CD14-positive monocyte (primary cell): ENCODE measurements at regions not wholly inside any gene's neighbourhood (a gene's known extent, or its start where the extent isn't known, plus 50 kb on each side); places are given as distances from the start of the nearest gene placed in this dataset.

ENCODE experiments used
- DNase-seq, 3 donors: peaks; one replicate each; pipeline ENCODE4 v3.0.0-alpha.2; 2011 to 2022
- H2AFZ ChIP-seq: 2 replicates; pipeline ENCODE4 v1.6.0; 2012; ENCODE audit warnings: mild to moderate bottlenecking, low read depth, low read length, inconsistent platforms; ENCODE audit not compliant: insufficient read depth, poor library complexity, severe bottlenecking
- H3K27ac ChIP-seq, 2 donors: 1 replicate in 1 of 2; 2 replicates in 1 of 2; pipeline ENCODE4 v1.5.1; 2012 to 2013; ENCODE audit warnings: low read length in 2 of 2, control low read depth in 1 of 2, inconsistent platforms in 1 of 2, low read depth in 1 of 2, mild to moderate bottlenecking in 1 of 2
- H3K27me3 ChIP-seq, 2 donors: one replicate each; pipeline versions ENCODE4 v1.6.0 to v1.6.1; 2011 to 2013; ENCODE audit warnings: low read length in 2 of 2; ENCODE audit not compliant: control insufficient read depth in 2 of 2, insufficient read depth in 2 of 2
- H3K36me3 ChIP-seq, 2 donors: replicated peaks in 1 of 2; 1 replicate in 1 of 2; 2 replicates in 1 of 2; pipeline versions ENCODE4 v1.5.1 to v1.6.1; 2012 to 2013; ENCODE audit warnings: low read length in 2 of 2, control low read depth in 1 of 2, inconsistent platforms in 1 of 2, mild to moderate bottlenecking in 1 of 2; ENCODE audit not compliant: insufficient read depth in 2 of 2, control insufficient read depth in 1 of 2
- H3K4me1 ChIP-seq, 2 donors: 1 replicate in 1 of 2; 2 replicates in 1 of 2; pipeline versions ENCODE4 v1.5.1 to v1.6.1; 2012 to 2013; ENCODE audit warnings: low read length in 2 of 2, control low read depth in 1 of 2, inconsistent platforms in 1 of 2, mild to moderate bottlenecking in 1 of 2, moderate library complexity in 1 of 2; ENCODE audit not compliant: insufficient read depth in 2 of 2, control insufficient read depth in 1 of 2
- H3K4me2 ChIP-seq: replicated peaks from 2 replicates; pipeline ENCODE3; 2012; ENCODE audit warnings: low read length, moderate library complexity, mild to moderate bottlenecking; ENCODE audit not compliant: poor library complexity, severe bottlenecking; ENCODE audit errors: extremely low read depth
- H3K4me3 ChIP-seq, 3 experiments: fragments of 200-600 bp in 1 of 3; sonication (generic) in 1 of 3; replicated peaks in 1 of 3; 1 replicate in 2 of 3; 2 replicates in 1 of 3; pipeline ENCODE4 v1.5.1; 2011 to 2013; ENCODE audit warnings: low read length in 3 of 3, mild to moderate bottlenecking in 3 of 3, control low read depth in 2 of 3, low read depth in 2 of 3, inconsistent platforms in 1 of 3, moderate library complexity in 1 of 3
- H3K79me2 ChIP-seq: 2 replicates; pipeline ENCODE4 v1.6.0; 2012; ENCODE audit warnings: mild to moderate bottlenecking, control low read depth, inconsistent platforms, low read length, moderate library complexity; ENCODE audit not compliant: insufficient read depth
- H3K9ac ChIP-seq: 2 replicates; pipeline ENCODE4 v1.6.0; 2017; ENCODE audit warnings: low read length, mild to moderate bottlenecking; ENCODE audit not compliant: insufficient read depth, poor library complexity, severe bottlenecking
- H3K9me3 ChIP-seq, 2 donors: replicated peaks in 1 of 2; 1 replicate in 1 of 2; 2 replicates in 1 of 2; pipeline versions ENCODE4 v1.5.1 to v1.6.1; 2012 to 2013; ENCODE audit warnings: low read length in 2 of 2, control low read depth in 1 of 2; ENCODE audit not compliant: control insufficient read depth in 1 of 2, insufficient read depth in 1 of 2
- H4K20me1 ChIP-seq: 2 replicates; pipeline ENCODE4 v1.6.0; 2012; ENCODE audit warnings: mild to moderate bottlenecking, low read length, control low read depth, moderate library complexity; ENCODE audit not compliant: insufficient read depth
- H3K27ac Mint-ChIP-seq, 7 donors: one replicate each; pipeline ENCODE4 v1.8.0; 2020; ENCODE audit warnings: mild to moderate bottlenecking in 7 of 7, mixed read lengths in 7 of 7, moderate library complexity in 6 of 7, inconsistent platforms in 2 of 7
- H3K27me3 Mint-ChIP-seq, 3 donors: one replicate each; pipeline ENCODE4 v1.8.0; 2021 to 2022; ENCODE audit warnings: low read depth in 3 of 3, mild to moderate bottlenecking in 3 of 3, mixed read lengths in 3 of 3, moderate library complexity in 3 of 3, inconsistent platforms in 1 of 3
- H3K36me3 Mint-ChIP-seq, 2 donors: one replicate each; pipeline ENCODE4 v1.8.0; 2020; ENCODE audit warnings: mixed read lengths in 2 of 2, inconsistent platforms in 1 of 2, mild to moderate bottlenecking in 1 of 2
- H3K4me1 Mint-ChIP-seq: one replicate; pipeline ENCODE4 v1.8.0; 2020; ENCODE audit warnings: mild to moderate bottlenecking, mixed read lengths
- H3K4me3 Mint-ChIP-seq, 2 donors: one replicate each; pipeline ENCODE4 v1.8.0; 2020; ENCODE audit warnings: mild to moderate bottlenecking in 2 of 2, mixed read lengths in 2 of 2, moderate library complexity in 1 of 2
- H3K9me3 Mint-ChIP-seq, 7 donors: one replicate each; pipeline ENCODE4 v1.8.0; 2020 to 2022; ENCODE audit warnings: mixed read lengths in 7 of 7, mild to moderate bottlenecking in 6 of 7, moderate library complexity in 6 of 7, inconsistent platforms in 2 of 7
- CTCF ChIP-seq: fragments of 200-600 bp; IDR thresholded peaks from one replicate; pipeline ENCODE4 v1.8.0; 2022; ENCODE audit warnings: antibody characterized with exemption, mild to moderate bottlenecking
- whole genome bisulfite sequencing: methylation state at CpG from one replicate; pipeline ENCODE4 v1.1.5; 2013; ENCODE audit warnings: missing lambda C conversion rate; ENCODE audit not compliant: insufficient coverage; 5-methylcytosine and 5-hydroxymethylcytosine counted together
- intact Hi-C, 2 donors: fragments of 100-400 bp; cut with micrococcal nuclease; formaldehyde crosslinking; loops; one replicate each; pipeline versions ENCODE4 v1.15.0 to v1.15.1; 2023

DNA sequence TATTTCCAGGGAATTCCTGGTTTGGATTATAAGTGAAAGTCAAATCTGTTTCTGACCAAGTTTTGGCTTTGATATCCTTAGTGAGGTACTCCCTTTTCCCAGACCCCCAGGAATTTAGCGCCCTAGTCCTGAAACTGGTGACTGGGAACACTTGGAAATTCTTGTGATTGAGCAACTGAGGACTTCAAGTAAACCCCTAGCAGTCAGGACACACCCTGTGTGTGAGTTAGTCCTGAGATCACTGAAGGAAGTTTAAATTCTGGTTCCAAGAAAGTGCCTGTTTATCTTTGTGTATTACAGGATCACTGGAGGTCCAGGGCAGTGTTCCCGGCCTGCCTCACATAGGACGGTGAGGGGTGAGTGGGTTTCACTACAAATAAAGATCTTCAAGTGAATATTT is 95.1 kb upstream of the F3 start:
- Histone ChIP-seq H3K79me2 (no peaks in the 10 kb centered on the region), H3K4me3 (no peak overlapping the region), H3K36me3 (no peaks in the 10 kb centered on the region), H3K9me3 (peaks cover 0 to 3% of the 10 kb centered on the region in 2 donors), H3K27me3 (no peaks in the 10 kb centered on the region), H2AFZ (no peak overlapping the region), H3K27ac (no peak overlapping the region), H3K9ac (no peak overlapping the region), H4K20me1 (no peaks in the 10 kb centered on the region), H3K4me2 (no peak overlapping the region), H3K4me1 (no peaks in the 10 kb centered on the region)
- Mint-ChIP-seq H3K9me3 (peaks cover 0 to 23% (median 2%) of the 10 kb centered on the region in 7 donors), H3K4me3 (no peak overlapping the region), H3K27ac (no peak overlapping the region), H3K4me1 (peaks cover 9% of the 10 kb centered on the region), H3K36me3 (no peaks in the 10 kb centered on the region), H3K27me3 (peaks cover 0 to 4% (median 0%) of the 10 kb centered on the region in 3 donors)
- no peak for DNase-seq
- 100% methylated on average over 1 of the region's 3 CpGs for WGBS
- TF ChIP-seq CTCF = no peak
- intact Hi-C loops = no loop called here

GRCh38 chr1:94636100-94636499 is 94.5 kb upstream of the F3 start:
- H3K9ac ChIP-seq = no peak overlapping the region
- no peaks in the 10 kb centered on the region for H3K36me3 Mint-ChIP-seq
- no peak overlapping the region for H3K4me3 Mint-ChIP-seq
- no peak overlapping the region for H3K4me3 ChIP-seq
- H3K36me3 ChIP-seq = no peaks in the 10 kb centered on the region
- no peaks in the 10 kb centered on the region for H3K79me2 ChIP-seq
- H3K27ac Mint-ChIP-seq = no peak overlapping the region
- intact Hi-C loops = no loop called here
- DNase-seq = no peak
- no peak overlapping the region for H2AFZ ChIP-seq
- H3K27ac ChIP-seq = no peak overlapping the region
- WGBS = 94% methylated on average over 2 of the region's 2 CpGs
- H3K9me3 ChIP-seq = peaks cover 0 to 3% of the 10 kb centered on the region in 2 donors
- no peaks in the 10 kb centered on the region for H4K20me1 ChIP-seq
- no peak for TF ChIP-seq CTCF
- peaks cover 9% of the 10 kb centered on the region for H3K4me1 Mint-ChIP-seq
- H3K4me2 ChIP-seq = no peak overlapping the region
- H3K9me3 Mint-ChIP-seq = peaks cover 0 to 28% (median 2%) of the 10 kb centered on the region in 7 donors
- H3K27me3 ChIP-seq = no peaks in the 10 kb centered on the region
- H3K4me1 ChIP-seq = no peaks in the 10 kb centered on the region
- H3K27me3 Mint-ChIP-seq = peaks cover 0 to 4% (median 0%) of the 10 kb centered on the region in 3 donors
